Prostate gland (tissue), 2 donors: ENCODE measurements at regions not wholly inside any gene's neighbourhood (a gene's known extent, or its start where the extent isn't known, plus 50 kb on each side); places are given as distances from the start of the nearest gene placed in this dataset.

ENCODE experiments used
- CTCF ChIP-seq, 4 experiments: fragments of 200-600 bp in 2 of 4; fragments of 450-650 bp in 2 of 4; sonication (generic) in 2 of 4; IDR thresholded peaks; 1 replicate in 3 of 4; 2 replicates in 1 of 4; pipeline ENCODE4 v1.5.1; 2016 to 2019; ENCODE audit warnings: antibody characterized with exemption in 4 of 4, mild to moderate bottlenecking in 2 of 4, moderate library complexity in 2 of 4
- POLR2AphosphoS5 ChIP-seq: sonication (generic); formaldehyde crosslinking; IDR thresholded peaks from one replicate; pipeline ENCODE4 v1.6.1; 2017; ENCODE audit warnings: antibody characterized with exemption

GRCh38 chr20:53874104-53874503, 196.3 kb downstream of the BCAS1 start:
- TF ChIP-seq CTCF (IDR thresholded peaks at IDR 0.05) (no peak), POLR2AphosphoS5 (no peak)
